ENCODE measurements at regions not wholly inside any gene's neighbourhood (a gene's known extent, or its start where the extent isn't known, plus 50 kb on each side); places are given as distances from the start of the nearest gene placed in this dataset.

GRCh38 chr5:76007904-76008303 is 75.3 kb upstream of the SV2C start:
- 80% methylated on average over 2 of the region's 2 CpGs; no CpG with 5 or more reads in 1 of the 2 donors for WGBS, 2 donors (ENCODE audit: low coverage in 1 of 2)
- Histone ChIP-seq H3K9me3 (no peaks in the 10 kb centered on the region), H3K4me1 (no peaks in the 10 kb centered on the region), H3K4me3 (no peak overlapping the region), H3K27ac (no peak overlapping the region), H3K27me3 (no peaks in the 10 kb centered on the region), H3K36me3 (no peaks in the 10 kb centered on the region)
- TF ChIP-seq POLR2A (IDR thresholded peaks at IDR 0.05) (no peak), EP300 (IDR thresholded peaks at IDR 0.05; ENCODE audit: low read depth) (no peak), CTCF (IDR thresholded peaks at IDR 0.05) (no peak), POLR2AphosphoS5 (IDR thresholded peaks at IDR 0.05) (no peak)
- in situ Hi-C loops (cut with MboI; ENCODE audit: low pct_ligation_motif_present in 1 of 4, low pct_unique_long_range_greater_than_20kb in 1 of 4, low sequenced_read_pairs in 3 of 4): no loop called here
- DNase-seq: no peak
- intact Hi-C loops (cut with DNase I; ENCODE audit: low total_unique reads): no loop called here

GRCh38 chr5:76000582-76000981 is 82.6 kb upstream of the SV2C start:
- Histone ChIP-seq H3K36me3 (no peaks in the 10 kb centered on the region), H3K4me3 (no peak overlapping the region), H3K9me3 (no peaks in the 10 kb centered on the region), H3K27me3 (no peaks in the 10 kb centered on the region), H3K4me1 (no peaks in the 10 kb centered on the region), H3K27ac (no peak overlapping the region)
- no peak for DNase-seq
- 87 to 93% methylated on average over 3 of the region's 3 CpGs for WGBS, 2 donors (ENCODE audit: low coverage in 1 of 2)
- in situ Hi-C loops (cut with MboI; ENCODE audit: low pct_ligation_motif_present in 1 of 4, low pct_unique_long_range_greater_than_20kb in 1 of 4, low sequenced_read_pairs in 3 of 4): no loop called here
- intact Hi-C loops (cut with DNase I; ENCODE audit: low total_unique reads): no loop called here
- TF ChIP-seq EP300 (IDR thresholded peaks at IDR 0.05; ENCODE audit: low read depth): no peak
- TF ChIP-seq CTCF (IDR thresholded peaks at IDR 0.05): no peak
- no peak for TF ChIP-seq POLR2AphosphoS5 (IDR thresholded peaks at IDR 0.05)
- no peak for TF ChIP-seq POLR2A (IDR thresholded peaks at IDR 0.05)

- in situ Hi-C loops (cut with MboI; ENCODE audit: low pct_ligation_motif_present in 1 of 4, low pct_unique_long_range_greater_than_20kb in 1 of 4, low sequenced_read_pairs in 3 of 4) (no loop called here), intact Hi-C loops (cut with DNase I; ENCODE audit: low total_unique reads) (no loop called here)
- Histone ChIP-seq H3K4me3 (no peak overlapping the region), H3K27me3 (no peaks in the 10 kb centered on the region), H3K27ac (no peak overlapping the region), H3K4me1 (no peaks in the 10 kb centered on the region), H3K36me3 (no peaks in the 10 kb centered on the region), H3K9me3 (no peaks in the 10 kb centered on the region)
- TF ChIP-seq POLR2A (IDR thresholded peaks at IDR 0.05) (no peak), EP300 (IDR thresholded peaks at IDR 0.05; ENCODE audit: low read depth) (no peak), CTCF (IDR thresholded peaks at IDR 0.05) (no peak)
- WGBS, 2 donors (ENCODE audit: low coverage in 1 of 2): 56 to 69% methylated on average over 5 of the region's 5 CpGs
- no peak for DNase-seq
Measured at GRCh38 chr5:75993643-75994520, 89.3 kb upstream of the SV2C start.

- 68 to 82% methylated on average over 6 of the region's 6 CpGs for WGBS, 2 donors (ENCODE audit: low coverage in 1 of 2)
- no peak for DNase-seq
- TF ChIP-seq EP300 (IDR thresholded peaks at IDR 0.05; ENCODE audit: low read depth) (no peak), CTCF (IDR thresholded peaks at IDR 0.05) (no peak), POLR2AphosphoS5 (IDR thresholded peaks at IDR 0.05) (no peak), POLR2A (IDR thresholded peaks at IDR 0.05) (no peak)
- intact Hi-C loops (cut with DNase I; ENCODE audit: low total_unique reads) (no loop called here), in situ Hi-C loops (cut with MboI; ENCODE audit: low pct_ligation_motif_present in 1 of 4, low pct_unique_long_range_greater_than_20kb in 1 of 4, low sequenced_read_pairs in 3 of 4) (no loop called here)
- Histone ChIP-seq H3K4me1 (no peaks in the 10 kb centered on the region), H3K27me3 (no peaks in the 10 kb centered on the region), H3K27ac (no peak overlapping the region), H3K36me3 (no peaks in the 10 kb centered on the region), H3K4me3 (no peak overlapping the region), H3K9me3 (no peaks in the 10 kb centered on the region)
Measured at GRCh38 chr5:75993183-75993582, 90.0 kb upstream of the SV2C start.
